Kidney epithelial cell (primary cell): ENCODE measurements at regions not wholly inside any gene's neighbourhood (a gene's known extent, or its start where the extent isn't known, plus 50 kb on each side); places are given as distances from the start of the nearest gene placed in this dataset.
"Not testable (repeated sequence)": the region's sequence is repeated elsewhere in the genome, so short reads cannot be mapped to it uniquely, and the experiment has no call there.

Experiments used
- DNase-seq: peaks from one replicate; pipeline ENCODE4 v3.0.0-alpha.2; 2010; ENCODE audit warnings: low read depth
- H3K27me3 ChIP-seq: 2 replicates; pipeline ENCODE4 v1.6.0; 2011; ENCODE audit warnings: low read length; ENCODE audit not compliant: control insufficient read depth, insufficient read depth
- H3K36me3 ChIP-seq: 2 replicates; pipeline ENCODE4 v1.5.1; 2011; ENCODE audit warnings: low read length; ENCODE audit not compliant: control insufficient read depth, insufficient read depth
- H3K4me3 ChIP-seq: 2 replicates; pipeline ENCODE4 v1.5.1; 2011; ENCODE audit warnings: low read depth, mild to moderate bottlenecking, control low read depth, low read length
- CTCF ChIP-seq: IDR thresholded peaks from 2 replicates; pipeline ENCODE4 v1.5.1; 2011; ENCODE audit warnings: mild to moderate bottlenecking, moderate library complexity, low read length, control low read depth, inconsistent platforms; ENCODE audit not compliant: insufficient read depth, poor library complexity, severe bottlenecking

GRCh38 chr17:14581186-14581830 lies 280.4 kb downstream of the HS3ST3B1 start:
- no peaks in the 10 kb centered on the region for H3K36me3 ChIP-seq
- no peak for DNase-seq
- no peak overlapping the region for H3K4me3 ChIP-seq
- H3K27me3 ChIP-seq = no peaks in the 10 kb centered on the region
- TF ChIP-seq CTCF = no peak

GRCh38 chr17:14580499-14580898 lies 279.6 kb downstream of the HS3ST3B1 start:
- TF ChIP-seq CTCF = no peak
- H3K4me3 ChIP-seq = no peak overlapping the region
- H3K27me3 ChIP-seq = no peaks in the 10 kb centered on the region
- DNase-seq = no peak
- no peaks in the 10 kb centered on the region for H3K36me3 ChIP-seq

- TF ChIP-seq CTCF = no peak
- DNase-seq = no peak
- Histone ChIP-seq H3K27me3 (no peaks in the 10 kb centered on the region), H3K36me3 (no peaks in the 10 kb centered on the region), H3K4me3 (no peak overlapping the region)
Measured at GRCh38 chr17:14579716-14580115, 278.8 kb downstream of the HS3ST3B1 start.

GRCh38 chr17:14575471-14575953 lies 274.6 kb downstream of the HS3ST3B1 start:
- no peaks in the 10 kb centered on the region for H3K36me3 ChIP-seq
- no peak for TF ChIP-seq CTCF
- DNase-seq = no peak
- no peak overlapping the region for H3K4me3 ChIP-seq
- H3K27me3 ChIP-seq = no peaks in the 10 kb centered on the region

- DNase-seq, H3K36me3 ChIP-seq, H3K27me3 ChIP-seq, H3K4me3 ChIP-seq: not testable (repeated sequence)
Measured at GRCh38 chr17:14560325-14560724, 259.4 kb downstream of the HS3ST3B1 start.

GRCh38 chr17:14559264-14560119 lies 258.6 kb downstream of the HS3ST3B1 start:
- Histone ChIP-seq H3K36me3 (no peaks in the 10 kb centered on the region), H3K27me3 (no peaks in the 10 kb centered on the region), H3K4me3 (no peak overlapping the region)
- no peak for DNase-seq
- no peak for TF ChIP-seq CTCF
